CD4-positive, alpha-beta T cell treated with Interleukin-6 at 100 ng/mL for 8 hours (primary cell): ENCODE measurements at regions not wholly inside any gene's neighbourhood (a gene's known extent, or its start where the extent isn't known, plus 50 kb on each side); places are given as distances from the start of the nearest gene placed in this dataset.
"Not testable (repeated sequence)": the region's sequence is repeated elsewhere in the genome, so short reads cannot be mapped to it uniquely, and the experiment has no call there.

Source experiments
- DNase-seq: peaks from one replicate; pipeline ENCODE4 v3.0.0-alpha.2; 2020; ENCODE audit warnings: mixed read lengths, low spot score

DNA sequence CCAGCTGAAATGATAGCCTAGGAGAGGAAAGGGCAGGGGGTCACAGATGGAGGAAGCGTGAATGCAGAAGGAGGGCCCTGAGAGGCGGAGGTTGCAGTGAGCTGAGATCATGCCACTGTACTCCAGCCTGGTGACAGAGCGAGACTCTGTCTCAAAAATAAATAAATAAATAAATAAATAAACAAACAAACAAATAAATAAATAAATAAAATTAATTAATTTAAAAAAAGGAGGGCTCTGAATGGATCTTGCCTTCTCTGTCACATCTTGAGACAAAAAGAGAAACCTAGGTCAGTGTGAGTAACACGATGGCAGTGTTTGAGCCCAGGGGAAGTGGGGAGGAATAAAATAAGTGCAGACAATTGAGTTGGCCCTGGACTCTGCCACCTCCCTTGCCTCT is 182.3 kb upstream of the DAAM1 start:
- DNase-seq = not testable (repeated sequence)

DNA sequence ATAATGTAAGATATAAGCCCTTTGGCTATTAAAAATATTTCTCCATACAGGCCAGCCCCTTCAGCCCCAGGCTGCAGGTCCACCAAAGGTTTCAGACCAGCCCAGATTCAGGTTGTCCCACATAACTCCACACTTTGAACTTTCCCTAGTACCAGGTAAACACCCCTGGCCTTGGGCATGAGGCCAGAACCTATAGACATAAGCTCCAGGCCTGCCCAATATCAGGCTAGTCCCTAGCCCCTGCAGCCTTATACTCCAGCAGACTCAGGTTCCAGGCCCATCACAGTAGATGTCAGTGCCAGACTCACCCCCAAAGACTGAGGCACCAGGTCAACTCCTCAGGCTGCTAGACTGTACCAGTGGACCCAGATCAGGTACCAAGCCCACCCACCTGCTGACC is 178.5 kb upstream of the DAAM1 start:
- no peak for DNase-seq

DNA sequence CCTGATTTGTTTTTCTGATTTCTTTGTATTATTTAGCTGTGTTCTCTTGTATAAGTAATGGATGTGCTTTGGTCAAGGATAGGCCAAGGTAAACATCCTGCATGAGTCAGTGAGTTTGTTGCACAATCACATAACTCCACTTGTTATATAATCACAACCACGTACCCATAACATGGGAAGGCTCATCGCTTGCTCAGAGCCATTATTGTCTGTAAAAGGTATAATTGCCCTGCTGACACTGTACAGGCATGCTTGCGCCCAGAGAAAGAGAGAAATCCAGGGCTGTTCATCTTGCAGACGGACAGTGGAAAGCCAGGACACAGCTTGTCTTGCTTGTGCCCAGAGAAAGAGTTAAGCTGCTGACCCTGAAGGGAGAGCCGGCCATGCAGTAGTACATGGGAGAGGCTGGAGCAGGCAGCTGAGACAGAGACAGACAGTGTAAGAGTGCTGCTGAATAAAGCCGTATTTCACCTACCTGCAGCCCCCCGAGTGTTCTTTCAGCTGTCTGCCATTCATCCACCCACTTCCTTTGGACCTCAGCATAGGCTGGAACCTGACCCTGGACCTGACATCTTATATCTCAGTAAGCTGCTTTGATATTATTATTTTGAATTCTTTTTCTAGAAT is 174.7 kb upstream of the DAAM1 start:
- DNase-seq = no peak

DNA sequence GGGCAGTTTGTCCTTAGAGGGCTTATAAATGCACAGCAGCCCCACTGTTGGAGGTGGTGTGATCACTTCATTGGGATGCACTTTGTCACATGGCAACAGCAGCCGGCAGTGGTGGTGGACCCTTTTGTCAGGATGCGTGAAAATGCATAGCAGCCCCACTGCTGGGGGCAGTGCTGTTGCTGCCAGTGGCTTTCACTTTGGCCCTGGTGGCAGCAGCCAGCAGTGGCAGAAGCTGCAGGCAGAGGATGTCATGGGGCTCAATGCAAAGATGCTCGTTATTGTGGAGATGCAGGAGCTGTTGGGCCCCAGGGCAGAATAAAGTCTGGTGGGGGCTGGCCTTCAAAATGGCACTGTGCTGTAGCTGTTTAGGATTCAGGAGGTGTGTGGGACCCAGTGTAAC is 173.0 kb upstream of the DAAM1 start:
- no peak for DNase-seq

DNA sequence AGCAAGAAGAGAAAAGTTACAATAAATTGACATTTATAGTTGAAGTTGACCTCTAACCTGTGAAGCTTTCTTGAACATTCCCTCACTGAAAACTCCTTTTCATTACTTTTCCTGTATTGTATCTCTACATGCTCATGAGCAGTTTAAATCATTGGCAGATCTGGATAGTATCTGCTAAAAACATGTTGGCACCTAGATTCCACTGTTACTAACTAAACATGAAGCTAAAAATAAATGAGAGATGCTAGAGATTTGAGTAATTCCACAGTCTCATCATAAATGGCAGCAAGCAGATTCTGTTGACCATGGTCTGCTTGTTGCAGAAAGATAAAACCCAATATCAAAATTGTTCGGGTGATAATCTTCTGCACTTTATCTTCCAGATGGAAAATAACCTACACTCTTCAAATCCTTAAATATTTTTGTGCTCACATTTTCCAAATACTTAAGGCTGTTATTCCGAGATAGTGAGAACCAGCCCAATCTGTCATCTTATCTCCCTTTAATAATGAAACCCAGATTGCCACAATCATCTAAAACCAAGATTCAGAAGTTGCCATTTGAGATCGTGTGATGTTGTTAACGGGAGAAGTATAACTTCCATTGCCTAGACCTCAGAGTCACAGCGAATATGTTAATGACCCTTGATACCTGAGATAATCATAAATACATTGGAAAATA is 171.0 kb upstream of the DAAM1 start:
- DNase-seq = no peak

DNA sequence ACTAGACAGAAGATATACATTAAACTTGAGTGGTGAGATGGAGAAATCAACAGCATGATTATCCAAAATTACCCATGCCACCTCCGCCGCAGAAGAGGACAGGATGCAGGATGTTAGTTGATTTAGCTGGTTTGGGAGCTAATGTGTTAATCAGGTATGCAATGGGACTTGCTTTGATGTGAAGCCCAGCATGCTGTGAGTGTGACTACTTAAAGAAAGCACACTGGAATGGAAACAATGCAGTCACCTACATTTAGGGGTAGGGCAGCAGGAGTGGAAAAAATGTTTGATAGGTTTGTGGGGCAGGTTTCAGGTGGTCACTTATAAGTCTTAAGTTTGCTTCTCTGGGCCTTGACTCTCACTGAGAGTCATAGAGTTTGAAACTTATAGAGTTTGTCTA is 170.0 kb upstream of the DAAM1 start:
- DNase-seq = no peak

DNA sequence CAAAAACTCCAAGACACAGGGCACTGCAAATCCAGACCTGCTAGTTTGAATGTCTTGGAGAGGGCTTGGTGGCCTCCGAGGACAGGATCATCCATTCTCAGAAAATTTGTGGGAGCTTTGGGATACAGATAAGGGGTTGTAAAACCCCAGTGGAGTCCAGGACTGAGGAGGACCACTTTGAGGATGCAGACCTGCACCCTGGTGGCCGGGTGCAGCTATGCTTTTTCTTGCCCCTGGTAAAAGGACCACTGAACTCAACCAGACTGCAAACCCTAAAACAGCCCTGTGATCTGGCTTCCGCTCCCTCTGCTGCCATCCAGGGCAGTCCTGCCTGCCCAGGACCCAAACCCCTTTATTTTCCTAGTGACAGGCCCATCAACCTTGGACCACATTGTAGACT is 169.5 kb upstream of the DAAM1 start:
- DNase-seq = no peak

DNA sequence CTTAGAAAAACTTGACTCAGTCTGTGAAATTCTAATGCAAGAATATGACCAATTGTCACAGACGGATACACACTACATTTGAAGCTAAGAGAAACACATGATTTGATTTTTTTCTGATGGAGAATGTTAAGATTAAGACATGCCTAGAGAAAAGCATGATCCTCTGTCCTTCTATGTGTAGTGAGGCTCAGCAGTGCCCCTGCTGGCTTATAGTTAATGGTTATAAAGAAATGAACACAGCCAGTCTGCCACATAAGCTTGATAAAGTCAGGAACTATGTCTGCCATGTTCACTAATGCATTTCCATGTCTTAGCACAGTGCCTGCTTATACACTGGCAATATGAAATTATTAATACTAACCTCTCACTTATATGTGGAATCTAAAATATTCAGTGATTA is 168.1 kb upstream of the DAAM1 start:
- no peak for DNase-seq

DNA sequence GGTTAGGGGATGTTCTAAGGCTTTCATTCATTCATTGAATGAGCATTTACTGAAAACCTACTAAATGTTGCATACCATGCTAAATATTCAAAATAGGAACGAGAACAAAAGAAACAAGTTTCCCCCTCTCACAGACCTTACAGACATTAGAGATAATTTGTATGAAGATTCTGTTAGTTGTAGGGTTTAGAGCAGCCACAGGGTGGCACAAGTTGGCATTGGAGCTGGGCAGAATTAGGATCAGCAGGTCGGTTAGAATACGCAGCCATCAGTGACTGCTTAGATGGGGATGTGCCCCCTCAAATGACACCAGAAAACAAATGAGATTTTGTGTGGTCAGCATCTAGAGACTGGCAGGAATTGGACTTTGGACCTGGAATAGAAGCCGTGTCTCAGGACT is 166.3 kb upstream of the DAAM1 start:
- DNase-seq = no peak

DNA sequence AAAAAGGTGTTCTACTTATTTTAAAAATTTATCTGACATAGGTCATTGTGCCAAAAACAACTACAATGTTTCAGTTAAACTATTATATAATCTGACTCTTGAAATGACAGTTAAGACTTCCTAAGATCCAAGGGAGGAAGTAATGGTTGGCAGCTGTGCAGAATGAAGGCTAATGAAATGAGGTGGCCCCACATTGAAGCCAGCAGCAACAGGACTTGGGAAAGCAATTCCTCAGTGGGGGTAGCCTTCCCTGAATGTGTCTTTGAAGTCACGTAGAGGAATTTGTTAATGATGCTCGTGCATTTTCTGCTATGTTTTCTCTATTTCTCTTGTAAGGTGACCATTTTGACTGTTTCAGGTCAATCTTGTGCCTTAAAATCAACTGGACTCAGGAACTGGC is 162.4 kb upstream of the DAAM1 start:
- no peak for DNase-seq

DNA sequence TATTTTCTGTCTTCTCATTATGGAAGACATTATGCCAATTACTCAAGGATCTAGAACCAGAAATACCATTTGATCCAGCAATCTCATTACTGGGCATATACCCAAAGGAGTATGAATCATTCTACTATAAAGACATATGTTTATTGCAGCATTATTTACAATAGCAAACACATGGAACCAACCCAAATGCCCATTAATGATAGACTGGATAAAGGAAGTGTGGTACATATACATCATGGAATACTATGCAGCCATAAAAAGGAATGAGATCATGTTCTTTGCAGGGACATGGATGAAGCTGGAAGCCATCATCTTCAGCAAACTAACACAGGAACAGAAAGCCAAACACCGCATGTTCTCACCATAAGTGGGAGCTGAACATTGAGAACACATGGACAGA is 161.8 kb upstream of the DAAM1 start:
- DNase-seq = not testable (repeated sequence)

DNA sequence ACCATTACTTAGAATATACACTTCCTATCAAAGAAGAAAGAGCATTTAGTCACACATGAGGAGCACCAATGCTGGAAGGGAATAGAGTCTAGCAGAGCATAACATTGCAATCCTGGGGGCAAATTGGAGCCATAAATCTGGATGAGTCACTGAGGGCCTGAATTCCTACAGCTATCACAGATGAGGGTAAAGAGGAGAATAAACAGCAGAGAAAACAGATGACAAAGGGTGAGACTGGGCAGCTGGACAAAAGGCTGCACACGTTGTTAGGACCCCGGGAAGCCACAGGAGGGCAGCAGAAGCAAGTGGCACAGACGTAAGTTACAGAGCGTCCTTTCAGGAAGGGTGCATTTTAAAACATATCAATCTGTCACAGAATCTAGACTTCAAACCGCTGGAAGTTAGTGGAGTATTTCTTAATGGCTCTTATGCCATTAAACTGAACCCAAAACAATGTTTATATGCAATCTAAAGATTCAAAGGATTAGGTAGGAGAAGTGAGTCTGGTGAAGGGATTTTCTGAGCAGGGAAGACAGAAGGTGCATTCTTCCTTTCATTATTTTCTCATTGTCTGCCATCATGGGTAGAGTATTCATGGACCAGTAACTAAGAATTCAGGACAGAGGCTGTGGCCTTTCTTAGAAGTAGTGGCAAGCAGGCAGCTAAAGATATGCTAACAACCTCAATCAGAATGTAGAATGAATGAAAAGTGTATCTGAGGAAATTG is 159.8 kb upstream of the DAAM1 start:
- DNase-seq = no peak

DNA sequence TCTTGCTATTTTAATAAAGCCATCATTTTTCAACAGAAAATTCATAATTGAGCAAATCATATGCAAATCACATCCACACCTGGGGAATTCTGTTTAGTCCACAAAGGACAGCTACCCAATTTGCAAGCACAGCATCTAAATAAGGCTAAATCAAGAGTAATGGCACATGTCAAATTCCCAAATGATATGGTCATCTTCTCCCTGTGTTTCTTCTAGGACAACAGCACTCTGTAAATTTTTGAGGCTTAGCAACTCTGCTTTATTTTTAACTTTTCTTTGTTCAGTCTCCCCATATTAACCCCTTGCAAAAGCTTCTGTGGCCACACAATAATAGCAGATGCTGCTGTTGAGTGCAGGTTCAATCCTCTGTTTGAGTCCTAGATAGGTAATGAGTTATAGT is 155.6 kb upstream of the DAAM1 start:
- no peak for DNase-seq

DNA sequence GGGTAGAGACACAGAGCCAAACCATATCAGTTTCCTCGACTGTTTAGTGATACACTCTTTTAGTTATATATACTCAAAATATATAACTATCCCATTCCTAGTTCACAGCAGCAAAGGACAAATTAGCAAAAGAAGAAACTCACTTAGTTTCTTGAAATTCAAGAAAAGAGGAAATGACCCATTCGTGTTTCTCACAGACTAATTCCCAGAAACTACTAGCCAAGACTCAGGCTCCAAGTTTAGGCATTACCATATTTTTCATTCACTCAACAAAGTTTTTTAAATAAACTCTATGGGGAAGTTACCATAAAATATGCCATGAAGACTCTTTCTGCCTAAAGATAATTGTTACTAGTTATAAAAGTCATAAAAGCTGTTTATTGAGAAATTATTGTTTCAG is 152.3 kb upstream of the DAAM1 start:
- DNase-seq = no peak

DNA sequence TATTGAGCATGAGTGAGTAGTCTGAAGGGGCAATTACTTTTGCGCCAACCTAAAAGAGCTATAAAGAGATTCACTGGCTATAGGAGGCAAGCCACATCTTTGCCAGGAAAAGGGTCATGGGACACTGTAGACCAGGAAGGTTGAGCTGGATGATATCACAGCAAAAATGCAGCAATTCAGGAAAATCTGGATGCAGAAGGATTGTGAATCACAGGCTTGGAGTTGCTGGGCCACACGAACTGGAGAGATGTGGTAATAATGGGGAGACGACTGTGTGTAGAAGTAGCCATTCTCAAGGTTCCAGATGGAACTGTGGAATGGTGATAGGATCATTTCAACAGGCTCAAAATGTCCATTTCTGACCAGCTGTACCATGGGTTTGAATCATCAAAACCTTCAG is 151.4 kb upstream of the DAAM1 start:
- DNase-seq = no peak

DNA sequence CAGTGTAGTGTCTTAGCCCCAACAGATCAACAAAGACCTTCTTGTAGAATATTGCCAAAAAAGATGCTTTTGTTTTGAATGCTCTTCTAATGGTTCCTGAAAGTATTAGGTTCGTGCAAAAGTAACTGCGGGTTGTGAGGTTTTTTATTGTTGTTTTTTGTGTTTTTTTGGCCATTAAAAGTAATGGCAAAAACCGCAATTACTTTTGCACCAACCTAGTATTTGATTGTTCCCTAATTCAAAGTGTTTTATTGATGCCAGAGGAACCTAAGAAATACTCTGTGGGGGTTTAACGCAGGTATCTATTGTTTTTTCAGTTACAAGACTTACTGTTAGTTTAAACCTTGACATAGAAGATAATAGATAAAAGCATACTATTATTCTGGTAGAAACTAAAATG is 150.8 kb upstream of the DAAM1 start:
- DNase-seq = no peak

DNA sequence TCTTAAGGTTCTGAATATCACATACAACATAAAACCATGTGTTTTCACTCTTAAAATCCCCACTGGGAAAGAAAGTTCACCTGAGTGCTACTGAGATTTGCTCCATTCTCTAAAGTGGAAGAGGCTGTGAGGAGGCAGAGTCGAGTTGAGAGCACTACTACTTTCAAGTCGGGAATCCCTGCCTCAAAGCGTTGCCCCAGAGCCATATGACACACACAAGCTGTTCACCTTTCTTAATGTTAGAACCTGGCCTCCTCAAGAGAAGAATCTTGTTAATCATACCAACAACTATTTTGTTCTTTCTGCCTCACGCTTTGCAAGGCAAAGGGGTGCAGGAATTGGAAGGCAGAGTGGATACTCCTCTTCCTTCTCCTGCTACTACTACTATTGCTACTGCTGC is 149.7 kb upstream of the DAAM1 start:
- no peak for DNase-seq

DNA sequence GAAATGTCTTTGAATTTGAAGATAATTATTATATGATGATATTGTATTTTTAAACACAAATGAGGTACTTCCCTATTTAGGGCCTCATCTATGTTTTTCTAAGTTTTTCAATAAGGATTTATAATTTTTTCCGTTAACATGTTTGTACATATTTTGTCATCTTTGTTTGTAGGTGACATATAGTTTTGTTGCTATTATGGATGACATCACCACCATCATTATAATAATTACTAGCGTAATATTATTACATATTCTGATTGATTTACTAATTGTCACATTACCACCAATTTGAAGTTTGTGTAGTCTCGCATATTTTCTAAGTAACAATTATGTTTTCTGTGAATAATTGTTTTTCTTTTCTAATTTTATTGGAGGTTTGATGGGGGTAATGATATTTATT is 147.2 kb upstream of the DAAM1 start:
- no peak for DNase-seq

DNA sequence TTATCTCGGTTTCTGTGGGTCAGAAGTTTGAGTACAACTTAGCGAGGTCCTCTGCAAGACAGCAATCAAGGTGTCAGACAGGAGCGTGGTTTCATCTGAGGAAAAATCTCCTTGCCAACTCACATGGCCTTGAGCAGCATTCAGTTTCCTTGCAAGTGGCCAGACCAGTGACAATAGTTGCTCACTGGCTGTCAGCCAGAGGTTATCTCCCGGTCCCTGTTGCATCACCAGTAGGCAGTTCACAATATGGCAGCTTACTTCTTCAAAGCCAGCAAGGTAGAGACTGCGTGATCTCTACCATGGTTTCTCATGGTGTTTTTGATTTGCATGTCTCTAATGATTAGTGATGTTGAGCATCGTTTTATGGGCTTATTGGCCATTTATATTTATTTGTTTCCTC is 143.8 kb upstream of the DAAM1 start:
- no peak for DNase-seq

DNA sequence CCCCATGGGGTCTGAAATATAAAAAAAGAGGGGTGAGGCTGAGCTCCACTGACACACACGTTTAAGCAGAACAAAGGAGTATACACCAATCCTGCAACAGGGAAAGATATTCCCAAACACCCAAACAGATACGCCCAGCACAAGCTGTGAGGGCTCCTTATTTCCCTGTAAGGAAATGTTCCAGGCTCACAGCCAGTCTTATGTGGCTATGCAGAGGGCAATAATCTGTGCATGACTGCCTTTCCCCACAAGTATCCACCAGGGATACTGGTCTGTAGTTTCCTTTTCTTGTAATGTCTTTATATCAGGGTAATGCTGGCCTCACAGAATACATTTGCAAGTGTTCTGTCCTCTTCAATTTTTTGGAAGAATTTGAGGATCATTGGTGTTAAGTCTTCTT is 141.7 kb upstream of the DAAM1 start:
- no peak for DNase-seq

DNA sequence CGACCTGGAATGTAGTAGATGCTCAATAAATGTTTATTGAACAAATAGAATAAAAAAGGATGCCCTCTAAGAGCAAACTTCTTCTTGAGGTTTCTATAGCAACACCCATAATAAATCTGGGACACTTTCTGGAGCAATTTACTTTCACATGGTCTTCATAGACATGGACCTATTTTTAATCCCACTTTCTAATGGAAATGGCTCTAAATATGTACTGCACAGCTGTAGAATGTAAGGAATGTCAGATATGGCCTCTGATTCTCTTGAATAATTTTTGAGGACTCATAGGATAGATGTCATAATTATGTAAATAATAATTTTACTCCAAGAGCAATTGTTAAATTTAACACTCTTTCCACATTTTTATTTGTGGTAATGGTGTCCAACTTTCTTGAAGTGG is 133.5 kb upstream of the DAAM1 start:
- no peak for DNase-seq

DNA sequence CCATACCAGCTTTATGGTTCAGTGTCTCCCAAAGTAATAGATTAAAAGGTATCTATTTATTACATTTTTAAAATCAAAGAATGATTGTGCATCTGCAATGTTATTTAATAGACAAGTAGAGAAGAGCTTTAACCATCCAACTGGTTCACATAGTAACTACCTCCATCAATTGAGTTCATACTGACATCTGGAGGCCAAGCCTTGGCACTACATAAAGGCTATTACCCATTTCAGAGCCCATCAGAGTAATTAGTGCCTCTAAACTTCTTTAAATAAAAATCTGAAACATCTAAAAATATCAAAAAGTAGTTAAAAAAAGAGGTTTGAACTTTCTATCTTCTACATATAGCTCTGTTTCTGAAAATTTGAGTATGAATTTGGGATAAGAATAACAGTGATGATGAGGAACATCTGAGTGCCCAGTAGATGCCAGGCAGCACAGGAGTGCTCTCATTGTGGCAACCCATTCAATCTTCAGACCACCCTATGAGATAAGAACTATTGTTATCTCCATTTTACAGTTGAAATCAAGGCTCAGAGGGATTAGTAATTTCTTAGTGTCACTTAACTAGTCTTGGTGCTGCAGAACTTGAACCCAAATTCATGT is 132.9 kb upstream of the DAAM1 start:
- peak; percentile 7 for DNase-seq

DNA sequence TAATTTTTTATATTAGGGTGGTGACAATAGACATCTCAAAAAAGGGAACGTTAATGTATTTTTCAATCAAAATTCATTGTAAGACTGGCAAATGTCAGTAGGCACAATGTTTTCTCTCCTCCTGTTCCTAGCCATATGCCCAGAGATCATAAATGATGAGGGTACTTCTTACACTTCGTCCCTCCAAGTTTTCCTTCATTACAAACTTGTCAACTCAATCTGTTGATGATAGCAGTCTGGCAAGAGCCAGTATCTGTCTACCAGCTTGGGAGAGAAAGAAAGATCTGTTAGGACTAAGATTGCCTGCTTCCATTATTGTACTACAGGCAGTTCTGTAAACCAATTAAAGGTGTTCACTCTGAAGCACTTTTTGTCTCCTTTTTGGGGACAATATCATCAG is 130.9 kb upstream of the DAAM1 start:
- DNase-seq = no peak
